ENCODE measurements at regions not wholly inside any gene's neighbourhood (a gene's known extent, or its start where the extent isn't known, plus 50 kb on each side); places are given as distances from the start of the nearest gene placed in this dataset.

- Mint-ChIP-seq H3K4me1 (ENCODE audit: low read depth) (peaks cover 29% of the 10 kb centered on the region), H3K9me3 (no peaks in the 10 kb centered on the region), H3K36me3 (ENCODE audit: low read depth) (peaks cover 23% of the 10 kb centered on the region), H3K4me3 (no peak overlapping the region), H3K27ac (no peak overlapping the region), H3K27me3 (ENCODE audit: insufficient read depth) (peaks cover 4% of the 10 kb centered on the region; the same call in 1 of the 2 replicates)
- no peak for DNase-seq
- no peak for TF ChIP-seq CTCF (IDR thresholded peaks at IDR 0.05)
These were observed 180.6 kb downstream of the CYB561 start for GRCh38 chr17:63265526-63265925.

- TF ChIP-seq CTCF (IDR thresholded peaks at IDR 0.05): no peak
- Mint-ChIP-seq H3K36me3 (ENCODE audit: low read depth) (peaks cover 46% of the 10 kb centered on the region), H3K4me3 (no peak overlapping the region), H3K9me3 (peaks cover 12% of the 10 kb centered on the region), H3K27ac (no peak overlapping the region), H3K4me1 (ENCODE audit: low read depth) (peaks cover 33% of the 10 kb centered on the region), H3K27me3 (ENCODE audit: insufficient read depth) (no peaks in the 10 kb centered on the region)
- no peak for DNase-seq
These were observed 178.3 kb downstream of the CYB561 start for GRCh38 chr17:63267846-63268245.

- peaks cover 39% of the 10 kb centered on the region for H3K4me1 Mint-ChIP-seq (ENCODE audit: low read depth)
- no peak for DNase-seq
- peaks cover 46% of the 10 kb centered on the region for H3K36me3 Mint-ChIP-seq (ENCODE audit: low read depth)
- peaks cover 12% of the 10 kb centered on the region for H3K9me3 Mint-ChIP-seq
- TF ChIP-seq CTCF (IDR thresholded peaks at IDR 0.05): no peak
- H3K4me3 Mint-ChIP-seq: no peak overlapping the region
- no peaks in the 10 kb centered on the region for H3K27me3 Mint-ChIP-seq (ENCODE audit: insufficient read depth)
- H3K27ac Mint-ChIP-seq: no peak overlapping the region
These were observed 177.3 kb downstream of the CYB561 start for GRCh38 chr17:63268827-63269226.

GRCh38 chr17:63270610-63271009 lies 175.5 kb downstream of the CYB561 start:
- peaks cover 42% of the 10 kb centered on the region for H3K4me1 Mint-ChIP-seq (ENCODE audit: low read depth)
- peak overlapping the region; percentile 20; the same call in 1 of the 2 replicates for H3K27ac Mint-ChIP-seq
- H3K4me3 Mint-ChIP-seq: no peak overlapping the region
- no peak for TF ChIP-seq CTCF (IDR thresholded peaks at IDR 0.05)
- no peaks in the 10 kb centered on the region for H3K27me3 Mint-ChIP-seq (ENCODE audit: insufficient read depth)
- peaks cover 53% of the 10 kb centered on the region for H3K36me3 Mint-ChIP-seq (ENCODE audit: low read depth)
- DNase-seq: no peak
- peaks cover 12% of the 10 kb centered on the region for H3K9me3 Mint-ChIP-seq

- Mint-ChIP-seq H3K4me3 (peak overlapping the region; percentile 53; the same call in 1 of the 2 replicates), H3K9me3 (peaks cover 12% of the 10 kb centered on the region), H3K27ac (peak overlapping the region; percentile 65), H3K4me1 (ENCODE audit: low read depth) (peaks cover 70% of the 10 kb centered on the region), H3K27me3 (ENCODE audit: insufficient read depth) (peaks cover 3% of the 10 kb centered on the region), H3K36me3 (ENCODE audit: low read depth) (peaks cover 64% of the 10 kb centered on the region)
- no peak for TF ChIP-seq CTCF (IDR thresholded peaks at IDR 0.05)
- peak; percentile 52 for DNase-seq
These were observed 172.0 kb downstream of the CYB561 start for GRCh38 chr17:63274146-63274545.

Data from HFFc6 (cell line).